Fibroblast of lung (primary cell): ENCODE measurements at regions not wholly inside any gene's neighbourhood (a gene's known extent, or its start where the extent isn't known, plus 50 kb on each side); places are given as distances from the start of the nearest gene placed in this dataset.

Experiments used
- DNase-seq, 2 donors: peaks; one replicate each; pipeline versions ENCODE4 v3.0.0 to v3.0.0-alpha.2; 2010; ENCODE audit warnings: low read depth in 2 of 2
- H2AFZ ChIP-seq: 2 replicates; pipeline ENCODE4 v1.5.1; 2012; ENCODE audit warnings: low read length, control low read depth, inconsistent platforms
- H3K27ac ChIP-seq: 2 replicates; pipeline ENCODE4 v1.5.1; 2011; ENCODE audit warnings: low read length, control low read depth; ENCODE audit not compliant: insufficient read depth
- H3K27me3 ChIP-seq: 2 replicates; pipeline ENCODE4 v1.5.1; 2011; ENCODE audit warnings: mild to moderate bottlenecking, low read length; ENCODE audit not compliant: control insufficient read depth, insufficient read depth
- H3K36me3 ChIP-seq: 2 replicates; pipeline ENCODE4 v1.5.1; 2011; ENCODE audit warnings: low read length; ENCODE audit not compliant: control insufficient read depth, insufficient read depth
- H3K4me1 ChIP-seq: 2 replicates; pipeline ENCODE4 v1.5.1; 2011; ENCODE audit warnings: low read length; ENCODE audit not compliant: control insufficient read depth, insufficient read depth; ENCODE audit errors: extremely low read depth
- H3K4me2 ChIP-seq: 2 replicates; pipeline ENCODE4 v1.5.1; 2011; ENCODE audit warnings: low read length, control low read depth; ENCODE audit not compliant: insufficient read depth; ENCODE audit errors: extremely low read depth
- H3K4me3 ChIP-seq, 4 experiments: fragments of 200-600 bp in 1 of 4; sonication (generic) in 1 of 4; replicated peaks in 1 of 4; 2 replicates each; pipeline ENCODE4 v1.5.1; 2011 to 2016; ENCODE audit warnings: low read length in 4 of 4, low read depth in 3 of 4, mild to moderate bottlenecking in 3 of 4, control low read depth in 2 of 4, inconsistent platforms in 1 of 4, mixed read lengths in 1 of 4; ENCODE audit not compliant: insufficient read depth in 1 of 4; ENCODE audit errors: control extremely low read depth in 1 of 4
- H3K79me2 ChIP-seq: 2 replicates; pipeline ENCODE4 v1.5.1; 2012; ENCODE audit warnings: mild to moderate bottlenecking, low read length, inconsistent platforms; ENCODE audit not compliant: control insufficient read depth, insufficient read depth
- H3K9ac ChIP-seq: 2 replicates; pipeline ENCODE4 v1.5.1; 2011; ENCODE audit warnings: mild to moderate bottlenecking, low read length, control low read depth; ENCODE audit not compliant: insufficient read depth
- H3K9me3 ChIP-seq: 2 replicates; pipeline ENCODE4 v1.5.1; 2012; ENCODE audit warnings: low read depth, low read length; ENCODE audit not compliant: control insufficient read depth, insufficient read depth
- H4K20me1 ChIP-seq: 2 replicates; pipeline ENCODE4 v1.5.1; 2011; ENCODE audit warnings: low read length; ENCODE audit not compliant: control insufficient read depth, insufficient read depth; ENCODE audit errors: extremely low read depth
- EZH2 ChIP-seq: IDR thresholded peaks from 2 replicates; pipeline ENCODE4 v1.5.1; 2012; ENCODE audit warnings: low read length, control low read depth, mild to moderate bottlenecking; ENCODE audit errors: missing control alignments
- TF ChIP-seq, protein P1 (sequence below), 2 donors: IDR thresholded peaks in 1 of 2; conservative IDR thresholded peaks in 1 of 2; 1 replicate in 1 of 2; 2 replicates in 1 of 2; pipeline ENCODE4 v1.5.1; 2011 to 2012; ENCODE audit warnings: low read length in 2 of 2, control low read depth in 1 of 2, inconsistent platforms in 1 of 2, low read depth in 1 of 2, mild to moderate bottlenecking in 1 of 2

DNA sequence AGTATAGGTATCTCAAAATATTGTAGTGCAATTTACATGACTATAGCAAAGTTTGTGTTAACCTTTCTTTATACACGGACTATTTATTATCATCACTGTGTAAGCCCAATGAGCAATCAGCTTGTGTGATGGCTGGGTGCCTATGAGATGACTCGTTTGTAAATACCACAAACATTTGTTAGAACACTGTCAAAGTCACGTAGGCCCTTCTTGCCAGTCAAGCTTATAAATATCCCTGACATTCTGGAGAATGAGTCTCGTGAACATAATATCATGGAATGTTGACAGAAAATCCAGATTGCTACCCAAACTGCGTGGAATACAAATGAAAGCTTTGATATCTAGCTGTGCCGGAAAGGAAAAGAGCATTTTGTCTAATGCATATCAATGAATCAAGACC, 648.3 kb upstream of the MDGA2 start:
- H3K4me2 ChIP-seq = no peak overlapping the region
- no peaks in the 10 kb centered on the region for H3K27me3 ChIP-seq
- no peak overlapping the region for H3K4me3 ChIP-seq
- no peak for TF ChIP-seq EZH2
- TF ChIP-seq, protein P1, sequence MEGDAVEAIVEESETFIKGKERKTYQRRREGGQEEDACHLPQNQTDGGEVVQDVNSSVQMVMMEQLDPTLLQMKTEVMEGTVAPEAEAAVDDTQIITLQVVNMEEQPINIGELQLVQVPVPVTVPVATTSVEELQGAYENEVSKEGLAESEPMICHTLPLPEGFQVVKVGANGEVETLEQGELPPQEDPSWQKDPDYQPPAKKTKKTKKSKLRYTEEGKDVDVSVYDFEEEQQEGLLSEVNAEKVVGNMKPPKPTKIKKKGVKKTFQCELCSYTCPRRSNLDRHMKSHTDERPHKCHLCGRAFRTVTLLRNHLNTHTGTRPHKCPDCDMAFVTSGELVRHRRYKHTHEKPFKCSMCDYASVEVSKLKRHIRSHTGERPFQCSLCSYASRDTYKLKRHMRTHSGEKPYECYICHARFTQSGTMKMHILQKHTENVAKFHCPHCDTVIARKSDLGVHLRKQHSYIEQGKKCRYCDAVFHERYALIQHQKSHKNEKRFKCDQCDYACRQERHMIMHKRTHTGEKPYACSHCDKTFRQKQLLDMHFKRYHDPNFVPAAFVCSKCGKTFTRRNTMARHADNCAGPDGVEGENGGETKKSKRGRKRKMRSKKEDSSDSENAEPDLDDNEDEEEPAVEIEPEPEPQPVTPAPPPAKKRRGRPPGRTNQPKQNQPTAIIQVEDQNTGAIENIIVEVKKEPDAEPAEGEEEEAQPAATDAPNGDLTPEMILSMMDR (conservative IDR thresholded peaks at IDR 0.05 in 1 of 2, IDR thresholded peaks at IDR 0.05 in 1 of 2; ENCODE audit: low read depth in 1 of 2, low read length in 2 of 2) = no peak
- H3K36me3 ChIP-seq = no peaks in the 10 kb centered on the region
- no peaks in the 10 kb centered on the region for H3K79me2 ChIP-seq
- H2AFZ ChIP-seq = no peak overlapping the region
- no peaks in the 10 kb centered on the region for H4K20me1 ChIP-seq
- H3K9ac ChIP-seq = no peak overlapping the region
- H3K27ac ChIP-seq = no peak overlapping the region
- no peaks in the 10 kb centered on the region for H3K9me3 ChIP-seq
- DNase-seq = peak; percentile 1 to 66
- H3K4me1 ChIP-seq = no peaks in the 10 kb centered on the region

DNA sequence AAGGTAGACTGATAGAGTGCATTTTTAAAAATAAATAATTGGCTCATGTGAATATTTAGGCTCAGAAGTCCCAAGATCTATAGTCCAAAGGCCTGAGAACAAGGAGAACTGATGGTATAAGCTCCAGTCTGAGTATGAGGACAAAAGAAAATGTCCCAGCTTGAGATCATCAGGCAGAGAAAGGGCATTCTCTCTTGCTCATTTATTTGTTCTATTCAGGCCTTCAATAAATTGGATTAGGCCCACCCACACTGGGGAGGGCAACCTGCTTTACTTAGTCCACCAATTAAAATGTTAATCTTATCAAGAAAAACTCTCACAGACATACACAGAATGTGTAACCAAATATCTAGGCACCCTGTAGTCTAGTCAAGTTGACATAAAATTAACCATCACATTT, 644.4 kb upstream of the MDGA2 start:
- no peak overlapping the region for H3K4me2 ChIP-seq
- H3K9ac ChIP-seq = no peak overlapping the region
- DNase-seq = no peak
- no peak overlapping the region for H3K4me3 ChIP-seq
- H3K79me2 ChIP-seq = no peaks in the 10 kb centered on the region
- no peak for TF ChIP-seq EZH2
- TF ChIP-seq, protein P1 (conservative IDR thresholded peaks at IDR 0.05 in 1 of 2, IDR thresholded peaks at IDR 0.05 in 1 of 2; ENCODE audit: low read depth in 1 of 2, low read length in 2 of 2) = no peak
- H3K4me1 ChIP-seq = no peaks in the 10 kb centered on the region
- H3K9me3 ChIP-seq = no peaks in the 10 kb centered on the region
- H4K20me1 ChIP-seq = no peaks in the 10 kb centered on the region
- H2AFZ ChIP-seq = no peak overlapping the region
- H3K27ac ChIP-seq = no peak overlapping the region
- no peaks in the 10 kb centered on the region for H3K36me3 ChIP-seq
- H3K27me3 ChIP-seq = no peaks in the 10 kb centered on the region

DNA sequence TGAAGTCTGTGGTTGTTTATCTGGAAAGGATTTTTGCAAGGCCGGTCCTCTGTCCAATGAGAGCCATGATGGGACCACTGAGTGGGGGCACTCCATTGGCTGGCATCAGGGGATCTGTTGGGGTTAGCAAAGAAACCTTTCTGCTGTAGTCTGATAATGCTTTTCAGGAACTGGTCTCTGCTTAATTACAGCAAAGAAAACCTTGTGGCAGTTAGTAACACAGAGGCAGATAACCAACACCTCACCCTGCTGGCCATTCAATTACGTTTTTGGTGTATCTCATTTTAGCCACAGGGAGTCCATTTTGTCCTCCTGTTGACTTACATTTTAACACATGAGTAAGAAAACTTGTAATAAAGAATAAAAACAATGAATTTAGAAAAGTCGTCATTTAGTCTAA, 629.3 kb upstream of the MDGA2 start:
- Histone ChIP-seq H3K27me3 (no peaks in the 10 kb centered on the region), H3K9me3 (no peaks in the 10 kb centered on the region), H3K9ac (no peak overlapping the region), H3K27ac (no peak overlapping the region), H2AFZ (no peak overlapping the region), H3K4me1 (no peaks in the 10 kb centered on the region), H3K36me3 (no peaks in the 10 kb centered on the region), H3K4me2 (no peak overlapping the region), H4K20me1 (no peaks in the 10 kb centered on the region), H3K4me3 (no peak overlapping the region), H3K79me2 (no peaks in the 10 kb centered on the region)
- no peak for DNase-seq
- TF ChIP-seq EZH2 = no peak
- TF ChIP-seq, protein P1 (conservative IDR thresholded peaks at IDR 0.05 in 1 of 2, IDR thresholded peaks at IDR 0.05 in 1 of 2; ENCODE audit: low read depth in 1 of 2, low read length in 2 of 2) = no peak
